ENCODE measurements at regions not wholly inside any gene's neighbourhood (a gene's known extent, or its start where the extent isn't known, plus 50 kb on each side); places are given as distances from the start of the nearest gene placed in this dataset.
"Not testable (repeated sequence)": the region's sequence is repeated elsewhere in the genome, so short reads cannot be mapped to it uniquely, and the experiment has no call there.

GRCh38 chr3:153221748-153222162 is 59.7 kb downstream of the RAP2B start:
- peak; percentile 36 to 41 for DNase-seq (ENCODE audit: low read depth in 2 of 2)

- DNase-seq (ENCODE audit: low read depth in 2 of 2), result not testable (repeated sequence)
These were observed 64.9 kb downstream of the RAP2B start for GRCh38 chr3:153226877-153227276.

GRCh38 chr3:153230427-153230826 is 68.4 kb downstream of the RAP2B start:
- DNase-seq (ENCODE audit: low read depth in 2 of 2), result not testable (repeated sequence)

- not testable (repeated sequence) for DNase-seq (ENCODE audit: low read depth in 2 of 2)
These were observed 69.2 kb downstream of the RAP2B start for GRCh38 chr3:153231245-153231644.

- DNase-seq (ENCODE audit: low read depth in 2 of 2), result not testable (repeated sequence)
These were observed 70.2 kb downstream of the RAP2B start for GRCh38 chr3:153232050-153232752.

GRCh38 chr3:153232851-153233271 is 70.8 kb downstream of the RAP2B start:
- no peak for DNase-seq (ENCODE audit: low read depth in 2 of 2)

GRCh38 chr3:153233986-153234385 is 72.0 kb downstream of the RAP2B start:
- DNase-seq (ENCODE audit: low read depth in 2 of 2), result no peak

- no peak for DNase-seq (ENCODE audit: low read depth in 2 of 2)
These were observed 80.9 kb downstream of the RAP2B start for GRCh38 chr3:153242896-153243295.

GRCh38 chr3:153244961-153245360 is 82.9 kb downstream of the RAP2B start:
- DNase-seq (ENCODE audit: low read depth in 2 of 2), result no peak

- no peak for DNase-seq (ENCODE audit: low read depth in 2 of 2)
These were observed 83.6 kb downstream of the RAP2B start for GRCh38 chr3:153245661-153246060.

- no peak for DNase-seq (ENCODE audit: low read depth in 2 of 2)
These were observed 84.3 kb downstream of the RAP2B start for GRCh38 chr3:153246331-153246730.

GRCh38 chr3:153246806-153247205 is 84.8 kb downstream of the RAP2B start:
- no peak for DNase-seq (ENCODE audit: low read depth in 2 of 2)

- no peak for DNase-seq (ENCODE audit: low read depth in 2 of 2)
These were observed 85.6 kb downstream of the RAP2B start for GRCh38 chr3:153247331-153248330.

- DNase-seq (ENCODE audit: low read depth in 2 of 2), result not testable (repeated sequence)
These were observed 86.8 kb downstream of the RAP2B start for GRCh38 chr3:153248835-153249234.

- DNase-seq (ENCODE audit: low read depth in 2 of 2), result no peak
These were observed 87.9 kb downstream of the RAP2B start for GRCh38 chr3:153249906-153250305.

GRCh38 chr3:153250446-153250845 is 88.4 kb downstream of the RAP2B start:
- DNase-seq (ENCODE audit: low read depth in 2 of 2), result no peak

- no peak for DNase-seq (ENCODE audit: low read depth in 2 of 2)
These were observed 90.9 kb downstream of the RAP2B start for GRCh38 chr3:153252963-153253362.

GRCh38 chr3:153254361-153254760 is 92.3 kb downstream of the RAP2B start:
- no peak for DNase-seq (ENCODE audit: low read depth in 2 of 2)

- no peak for DNase-seq (ENCODE audit: low read depth in 2 of 2)
These were observed 95.8 kb downstream of the RAP2B start for GRCh38 chr3:153257673-153258351.

GRCh38 chr3:153259956-153260355 is 97.9 kb downstream of the RAP2B start:
- no peak for DNase-seq (ENCODE audit: low read depth in 2 of 2)

- no peak for DNase-seq (ENCODE audit: low read depth in 2 of 2)
These were observed 98.7 kb downstream of the RAP2B start for GRCh38 chr3:153260681-153261080.

GRCh38 chr3:153266619-153267018 is 104.6 kb downstream of the RAP2B start:
- DNase-seq (ENCODE audit: low read depth in 2 of 2), result no peak
